HepG2 (cell line): ENCODE measurements at regions not wholly inside any gene's neighbourhood (a gene's known extent, or its start where the extent isn't known, plus 50 kb on each side); places are given as distances from the start of the nearest gene placed in this dataset.

Experiments
- ATAC-seq: fragments of 200-7000 bp; cut with Tn5 transposase; 3 replicates; pipeline ENCODE4 v1.9.1; 2020; ENCODE audit warnings: mild to moderate bottlenecking, moderate library complexity
- BruUV-seq: library from RNA; stranded (reverse); fragments of 400-500 nt; replicated peaks from 2 replicates; lab custom pipeline; 2021; lab: Mats Ljungman, UMichigan
- CTCF ChIA-PET: fragments of 300-600 bp; formaldehyde crosslinking; extraction: SDS; loops from one replicate; lab custom pipeline; 2021; ENCODE audit warnings: low total read pairs, inconsistent platforms, low intra/inter-chr PET ratio; lab: Yijun Ruan, JAX
- POLR2A ChIA-PET: fragments of 350-600 bp; sonication (Branson Sonifier 250); formaldehyde crosslinking; loops from one replicate; lab custom pipeline; 2020; ENCODE audit warnings: antibody characterized with exemption, inconsistent platforms; lab: Yijun Ruan, JAX
- DNase-seq: peaks from one replicate; pipeline ENCODE4 v3.0.0-alpha.2; 2015; ENCODE audit warnings: low spot score
- FAIRE-seq: peaks from 3 replicates; lab custom pipeline; 2011; peaks lifted over from hg19 to GRCh38; lab: Jason Lieb, UNC
- H2AFZ ChIP-seq: one replicate; pipeline ENCODE4 v1.6.1; 2011; ENCODE audit warnings: low read length, inconsistent platforms
- H3K27ac ChIP-seq: fragments of 300-600 bp; 3 replicates; pipeline ENCODE4 v1.8.0; 2011; ENCODE audit warnings: mixed run types, mild to moderate bottlenecking, mixed read lengths, low read length, inconsistent platforms; ENCODE audit not compliant: insufficient read depth; ENCODE audit errors: extremely low read length
- H3K27me3 ChIP-seq, 2 experiments: fragments of 200-600 bp in 1 of 2; 2 replicates in 1 of 2; 3 replicates in 1 of 2; pipeline versions ENCODE4 v1.6.0 to v1.8.0; 2011; ENCODE audit warnings: low read length in 2 of 2, mild to moderate bottlenecking in 2 of 2, moderate library complexity in 2 of 2, inconsistent platforms in 1 of 2; ENCODE audit not compliant: insufficient read depth in 2 of 2, control insufficient read depth in 1 of 2
- H3K36me3 ChIP-seq, 2 experiments: fragments of 200-600 bp in 1 of 2; replicated peaks in 1 of 2; 2 replicates in 1 of 2; 3 replicates in 1 of 2; pipeline versions ENCODE4 v1.5.1 to v1.8.0; 2011; ENCODE audit warnings: low read length in 2 of 2, inconsistent platforms in 1 of 2; ENCODE audit not compliant: insufficient read depth in 2 of 2, control insufficient read depth in 1 of 2
- H3K4me1 ChIP-seq: 2 replicates; pipeline ENCODE4 v1.5.1; 2012; ENCODE audit warnings: low read length, inconsistent platforms; ENCODE audit not compliant: insufficient read depth
- H3K4me2 ChIP-seq: 2 replicates; pipeline ENCODE4 v1.6.0; 2011; ENCODE audit warnings: low read depth, low read length, inconsistent platforms
- H3K4me3 ChIP-seq, 3 experiments: fragments of 200-600 bp in 1 of 3; sonication (generic), shearing (Covaris generic) in 1 of 3; replicated peaks in 1 of 3; 2 replicates each; pipeline ENCODE4 v1.5.1; 2011 to 2016; ENCODE audit warnings: low read length in 3 of 3, inconsistent platforms in 2 of 3, low read depth in 2 of 3, mild to moderate bottlenecking in 2 of 3, control low read depth in 1 of 3, mixed read lengths in 1 of 3; ENCODE audit not compliant: insufficient read depth in 1 of 3
- H3K79me2 ChIP-seq: one replicate; pipeline ENCODE4 v1.6.1; 2011; ENCODE audit warnings: low read length, inconsistent platforms; ENCODE audit not compliant: insufficient read depth
- H3K9ac ChIP-seq: 2 replicates; pipeline ENCODE4 v1.6.0; 2011; ENCODE audit warnings: mild to moderate bottlenecking, low read depth, low read length, inconsistent platforms; ENCODE audit not compliant: insufficient read depth
- H3K9me3 ChIP-seq: 2 replicates; pipeline ENCODE4 v1.5.1; 2012; ENCODE audit warnings: mild to moderate bottlenecking, low read length
- H4K20me1 ChIP-seq: 2 replicates; pipeline ENCODE4 v1.6.0; 2011; ENCODE audit warnings: inconsistent platforms, mild to moderate bottlenecking, low read length, moderate library complexity; ENCODE audit not compliant: insufficient read depth
- ATF7 ChIP-seq, 2 experiments: fragments of 450-650 bp in 1 of 2; sonication (generic) in 1 of 2; formaldehyde crosslinking in 1 of 2; IDR thresholded peaks; 2 replicates each; pipeline versions ENCODE4 v1.4.0 to v1.6.1; 2016 to 2020; ENCODE audit warnings: antibody characterized with exemption in 1 of 2, mild to moderate bottlenecking in 1 of 2, missing genetic modification reagents in 1 of 2
- CENPT ChIP-seq: sonication (generic); formaldehyde crosslinking; IDR thresholded peaks from 2 replicates; pipeline ENCODE4 v1.8.0; 2022; ENCODE audit warnings: low read depth, mild to moderate bottlenecking, moderate library complexity, missing genetic modification reagents
- CREB1 ChIP-seq, 2 experiments: fragments of 450-650 bp in 1 of 2; IDR thresholded peaks; 2 replicates each; pipeline ENCODE4 v1.6.1; 2016 to 2017; ENCODE audit warnings: control low read depth in 1 of 2, mild to moderate bottlenecking in 1 of 2, missing compliant biosample characterization in 1 of 2, missing genetic modification characterization in 1 of 2
- MNT ChIP-seq: fragments of 450-650 bp; IDR thresholded peaks from 2 replicates; pipeline ENCODE4 v1.6.1; 2016
- NR2F6 ChIP-seq, 2 experiments: IDR thresholded peaks; 2 replicates each; pipeline ENCODE4 v1.6.1; 2016; ENCODE audit warnings: antibody characterized with exemption in 1 of 2, mild to moderate bottlenecking in 1 of 2
- ZNF17 ChIP-seq: sonication (generic); formaldehyde crosslinking; IDR thresholded peaks from 2 replicates; pipeline ENCODE4 v1.5.0; 2020; ENCODE audit warnings: mild to moderate bottlenecking, missing genetic modification reagents
- ZNF24 ChIP-seq: fragments of 450-650 bp; IDR thresholded peaks from 2 replicates; pipeline ENCODE4 v1.6.1; 2017; ENCODE audit warnings: antibody characterized with exemption, mild to moderate bottlenecking
- ZNF281 ChIP-seq: sonication (generic); formaldehyde crosslinking; IDR thresholded peaks from 2 replicates; pipeline ENCODE4 v1.4.0; 2020; ENCODE audit warnings: missing genetic modification reagents, borderline replicate concordance
- ZNF546 ChIP-seq: sonication (generic); formaldehyde crosslinking; conservative IDR thresholded peaks from 2 replicates; pipeline ENCODE4 v1.8.1; 2023; ENCODE audit warnings: mild to moderate bottlenecking, missing genetic modification reagents
- ZNF597 ChIP-seq: sonication (generic); formaldehyde crosslinking; IDR thresholded peaks from 2 replicates; pipeline ENCODE4 v1.5.0; 2020; ENCODE audit warnings: missing genetic modification reagents
- WGBS: methylation state at CpG from one replicate; pipeline ENCODE4 v1.1.6; 2017; ENCODE audit warnings: low lambda C conversion rate; 5-methylcytosine and 5-hydroxymethylcytosine counted together
- in situ Hi-C: cut with HindIII; loops from 2 replicates; pipeline ENCODE4 v1.10.0; 2017; ENCODE audit warnings: low pct_unique_long_range_greater_than_20kb; ENCODE audit not compliant: extremely low pct_ligation_motif_present
- intact Hi-C: fragments of 100-400 bp; cut with micrococcal nuclease; formaldehyde crosslinking; loops from one replicate; pipeline ENCODE4 v1.10.0; 2022; ENCODE audit not compliant: unreplicated experiment

- no peak overlapping the region for H2AFZ ChIP-seq
- in situ Hi-C loops (no loop called here), intact Hi-C loops (no loop called here)
- CTCF ChIA-PET = no interaction called here
- 1% methylated on average over 8 of the region's 8 CpGs for WGBS
- BruUV-seq = no TSS peak
- H3K27me3 ChIP-seq = no peaks in the 10 kb centered on the region
- no peaks in the 10 kb centered on the region for H3K79me2 ChIP-seq
- no peak for FAIRE-seq
- DNase-seq = no peak
- POLR2A ChIA-PET = no interaction called here
- no peak for ATAC-seq
- no peaks in the 10 kb centered on the region for H3K36me3 ChIP-seq
- H4K20me1 ChIP-seq = no peaks in the 10 kb centered on the region
- H3K9me3 ChIP-seq = peaks cover 94% of the 10 kb centered on the region
- H3K9ac ChIP-seq = no peak overlapping the region
- TF ChIP-seq ATF7 (IDR thresholded peaks at IDR 0.05) (0 out of 2 replicates have a peak, but pooled peaks have one; percentile 15), ATF7 (CRISPR knock-in tag; IDR thresholded peaks at IDR 0.05) (no peak), NR2F6 (IDR thresholded peaks at IDR 0.05) (no peak), NR2F6 (CRISPR knock-in tag; IDR thresholded peaks at IDR 0.05) (no peak), CREB1 (IDR thresholded peaks at IDR 0.05) (peak; percentile 67), CREB1 (CRISPR knock-in tag; IDR thresholded peaks at IDR 0.05) (no peak)
- no peaks in the 10 kb centered on the region for H3K4me1 ChIP-seq
- no peak overlapping the region for H3K4me2 ChIP-seq
- H3K4me3 ChIP-seq = no peak overlapping the region
- no peak overlapping the region for H3K27ac ChIP-seq
These were observed 274.9 kb upstream of the NOVA1 start for GRCh38 chr14:26872515-26873361.

GRCh38 chr14:26873362-26873960 lies 275.6 kb upstream of the NOVA1 start:
- Histone ChIP-seq H2AFZ (no peak overlapping the region), H3K4me2 (no peak overlapping the region), H4K20me1 (no peaks in the 10 kb centered on the region), H3K27me3 (no peaks in the 10 kb centered on the region), H3K9ac (no peak overlapping the region), H3K4me3 (no peak overlapping the region), H3K27ac (no peak overlapping the region), H3K4me1 (no peaks in the 10 kb centered on the region), H3K79me2 (no peaks in the 10 kb centered on the region), H3K9me3 (peaks cover 96% of the 10 kb centered on the region), H3K36me3 (no peaks in the 10 kb centered on the region)
- 4% methylated on average over 4 of the region's 4 CpGs for WGBS
- ChIA-PET CTCF (no interaction called here), POLR2A (no interaction called here)
- FAIRE-seq (no peak), DNase-seq (no peak), ATAC-seq (no peak)
- intact Hi-C loops (no loop called here), in situ Hi-C loops (no loop called here)
- BruUV-seq = no TSS peak
- TF ChIP-seq ZNF17 (CRISPR knock-in tag) (no peak), MNT (0 out of 2 replicates have a peak, but pooled peaks have one; percentile 33), ZNF597 (CRISPR knock-in tag) (no peak), ZNF281 (no peak), ZNF546 (CRISPR knock-in tag) (no peak), ZNF24 (no peak), CENPT (CRISPR knock-in tag) (no peak)
